ENCODE measurements at regions not wholly inside any gene's neighbourhood (a gene's known extent, or its start where the extent isn't known, plus 50 kb on each side); places are given as distances from the start of the nearest gene placed in this dataset.

DNA sequence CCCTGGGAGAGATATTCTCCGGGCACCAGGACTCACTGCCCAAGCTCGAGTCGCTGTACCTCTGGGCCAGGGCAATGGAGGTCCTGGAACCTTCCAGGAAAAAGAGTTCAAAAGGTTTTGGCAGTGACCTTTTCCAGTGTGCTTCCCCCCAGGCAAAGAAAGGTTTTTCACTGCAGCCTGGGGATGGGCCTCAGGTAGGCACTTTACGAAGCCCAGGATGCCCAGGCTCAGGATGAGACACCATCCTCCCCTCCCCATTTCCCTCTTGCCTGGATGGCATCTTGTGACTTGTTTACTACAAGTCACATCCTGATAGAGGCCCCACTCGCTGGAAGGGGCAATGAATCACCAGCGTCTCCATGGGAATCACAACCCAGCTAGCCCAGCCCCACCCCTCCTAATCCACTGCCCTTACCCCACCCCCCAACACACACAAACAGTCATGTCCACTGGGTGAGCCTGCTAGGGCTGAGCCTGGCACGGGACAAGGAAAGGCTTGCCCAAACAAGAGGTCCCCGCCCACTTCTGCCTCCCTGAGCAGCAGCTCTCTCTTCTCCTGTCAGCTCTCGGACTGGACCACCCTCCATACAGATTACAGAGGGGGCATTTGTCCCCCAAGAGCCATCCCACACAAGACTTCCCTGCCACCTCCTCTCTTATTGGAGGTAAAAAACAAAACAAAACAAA is 93.8 kb upstream of the SMNDC1 start:
- no peak for DNase-seq (ENCODE audit: low read depth in 2 of 2)

DNA sequence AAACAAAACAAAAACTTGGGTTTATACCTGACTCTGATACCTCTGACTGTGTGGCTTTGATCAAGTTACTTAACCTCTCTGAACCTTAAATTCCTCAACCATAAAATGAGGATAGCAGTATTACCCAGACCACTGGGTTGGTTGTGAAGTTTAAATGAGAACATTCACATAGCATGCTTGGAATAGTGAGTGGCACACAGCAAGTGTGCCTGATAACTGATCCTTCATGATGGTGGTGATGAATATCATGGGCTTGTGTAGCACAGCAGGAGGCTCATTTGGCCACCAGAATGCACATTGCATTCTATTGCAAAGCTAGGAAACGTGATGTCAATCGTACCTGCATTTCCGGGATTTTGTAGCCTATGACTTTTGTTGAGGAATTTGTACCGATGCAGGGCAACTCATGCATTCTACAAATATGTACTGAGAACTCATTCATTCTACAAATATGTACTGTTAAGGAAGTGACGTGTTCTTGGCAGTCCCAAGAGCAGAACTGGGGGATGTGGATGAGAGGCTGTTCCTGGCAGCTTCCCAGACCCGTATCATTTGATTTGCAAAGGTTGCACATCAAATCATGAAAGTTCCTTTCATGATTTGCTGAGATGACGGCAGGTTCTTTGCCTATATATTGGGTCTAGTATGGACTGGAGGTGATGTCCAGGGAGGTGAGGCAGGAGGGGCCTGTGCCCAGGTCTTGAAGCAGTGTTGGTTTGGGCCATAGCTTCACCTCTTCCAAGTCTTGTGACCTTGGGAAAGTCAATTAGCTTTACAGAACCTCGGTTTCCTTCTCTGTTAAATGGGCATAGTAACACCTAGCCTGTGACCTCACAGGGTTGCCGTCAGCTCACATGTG is 94.6 kb upstream of the SMNDC1 start:
- no peak for DNase-seq (ENCODE audit: low read depth in 2 of 2)

DNA sequence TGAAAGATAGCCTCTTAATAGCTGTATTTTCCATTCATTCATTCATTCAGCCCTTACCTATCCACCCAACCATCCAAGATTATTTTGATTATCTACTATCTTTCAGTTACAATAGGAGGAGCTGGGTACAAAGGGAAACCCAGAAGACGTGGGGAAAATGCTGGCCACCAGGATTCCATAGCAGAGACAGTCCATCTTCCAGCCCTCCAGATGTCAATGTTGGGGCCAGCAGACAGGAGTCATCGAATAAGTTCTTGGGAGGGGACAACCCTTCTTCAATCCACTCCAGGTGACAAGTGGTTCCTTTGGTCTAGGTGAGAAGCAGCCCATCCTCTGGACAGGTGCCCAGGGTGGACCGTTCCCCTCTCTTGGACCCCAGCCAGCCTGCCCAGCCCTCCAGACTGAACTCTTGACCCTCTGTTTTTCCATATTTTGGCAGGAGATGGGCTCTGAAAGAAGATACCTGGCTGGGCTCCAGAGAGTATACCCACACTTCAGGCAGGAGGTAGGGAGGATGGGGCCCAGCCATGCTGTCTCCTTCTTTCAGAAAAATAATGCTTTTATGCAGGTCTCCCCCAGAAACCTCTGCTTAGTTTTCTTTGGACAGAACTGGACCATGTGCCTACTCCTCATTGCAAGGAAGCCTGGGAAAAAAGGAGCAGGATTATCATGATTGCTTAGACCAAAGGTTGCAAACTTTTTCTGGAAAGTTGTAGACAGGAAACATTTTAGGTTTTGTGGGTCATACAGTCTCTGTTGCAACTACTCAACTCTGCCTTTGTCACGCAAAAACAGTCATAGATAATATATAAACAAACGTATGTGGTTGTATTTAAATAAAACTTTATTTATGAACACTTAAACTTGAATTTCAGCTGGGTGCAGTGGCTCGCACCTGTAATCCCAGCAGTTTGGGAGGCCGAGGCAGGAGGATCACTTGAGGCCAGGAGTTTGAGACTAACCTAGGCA is 95.5 kb upstream of the SMNDC1 start:
- DNase-seq (ENCODE audit: low read depth in 2 of 2): no peak

DNA sequence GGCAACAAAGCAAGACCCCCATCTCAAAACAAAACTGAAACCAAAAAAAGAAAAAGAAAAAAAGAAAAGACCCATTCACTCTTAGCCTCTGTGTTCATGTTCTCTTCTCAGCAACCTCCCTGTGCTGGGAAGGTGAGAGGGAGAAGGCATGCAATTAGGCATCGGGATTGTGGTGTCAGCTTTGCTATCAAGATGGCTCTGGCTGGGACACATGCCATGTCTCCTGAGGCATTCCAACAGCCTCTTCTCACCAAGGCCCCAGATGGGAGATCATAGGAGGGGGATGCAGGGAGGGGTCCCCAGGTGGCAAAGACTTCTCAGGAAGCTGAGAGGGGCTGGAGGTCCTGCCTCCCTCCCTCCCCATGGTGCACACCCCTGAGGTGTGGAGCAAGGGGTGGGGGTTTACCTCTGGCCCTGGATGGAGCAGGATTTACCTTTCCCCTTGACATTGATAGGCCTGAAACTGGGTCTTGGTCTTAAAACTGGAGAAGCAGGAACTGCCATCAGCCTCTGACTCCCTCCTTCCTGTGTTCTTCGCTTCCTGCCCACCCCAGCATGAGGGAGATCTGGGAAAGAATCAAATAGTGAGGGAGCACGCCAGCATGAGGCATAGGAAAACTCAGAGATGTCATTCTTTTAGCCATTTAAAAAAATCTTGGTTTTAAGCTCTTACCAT is 96.2 kb upstream of the DUSP5 start:
- no peak for DNase-seq (ENCODE audit: low read depth in 2 of 2)

DNA sequence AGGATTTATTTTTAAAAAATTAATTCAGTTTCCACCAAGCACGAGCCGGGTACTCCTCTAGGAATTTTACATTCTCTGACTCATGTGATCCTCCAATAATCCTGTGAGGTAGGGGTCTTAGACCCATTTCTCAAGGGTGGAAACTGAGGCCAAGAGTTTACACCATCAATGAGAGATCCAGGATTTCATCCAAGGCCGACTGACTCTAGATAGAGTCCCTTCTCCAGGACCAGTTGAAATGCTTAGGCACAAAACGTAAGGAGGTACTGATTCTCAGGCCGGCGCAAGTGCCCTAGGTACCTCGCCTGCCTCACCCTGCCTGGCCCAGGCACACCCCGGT is 95.7 kb upstream of the DUSP5 start:
- no peak for DNase-seq (ENCODE audit: low read depth in 2 of 2)

DNA sequence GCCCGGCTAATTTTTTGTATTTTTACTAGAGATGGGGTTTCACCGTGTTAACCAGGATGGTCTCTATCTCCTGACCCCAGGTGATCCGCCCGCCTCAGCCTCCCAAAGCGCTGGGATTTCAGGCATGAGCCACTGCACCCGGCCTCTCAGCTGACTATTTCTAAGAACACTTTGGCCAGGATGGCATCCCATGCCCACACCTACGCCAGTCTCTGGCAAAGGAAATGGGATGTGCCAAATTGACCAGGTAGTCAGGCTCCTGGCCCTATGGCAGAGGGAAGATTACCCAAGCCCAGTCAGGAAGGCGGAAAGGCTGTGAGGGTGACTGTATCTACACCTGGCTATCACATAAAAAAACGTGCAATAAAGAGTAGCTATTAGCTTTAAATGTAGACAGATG is 94.1 kb upstream of the DUSP5 start:
- DNase-seq (ENCODE audit: low read depth in 2 of 2): no peak

DNA sequence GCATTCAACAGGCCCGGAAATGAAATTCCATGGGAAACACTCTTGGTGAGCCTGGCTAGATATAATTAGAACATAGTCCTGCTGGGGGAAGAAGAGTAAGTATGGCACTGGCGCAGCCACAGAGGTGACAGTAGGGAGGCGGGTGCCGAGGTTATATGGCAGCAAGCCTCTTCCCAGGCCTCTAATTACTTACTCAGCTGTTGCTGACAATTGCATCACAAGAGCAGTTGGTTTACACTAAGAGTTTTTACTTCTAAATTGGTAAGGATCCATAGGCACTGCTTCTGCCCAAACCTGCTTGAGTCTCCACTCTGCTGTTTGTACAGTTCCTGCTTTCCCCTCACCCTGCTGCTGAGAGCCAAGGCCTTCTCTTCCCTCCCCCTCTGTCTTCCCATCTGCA is 93.3 kb upstream of the DUSP5 start:
- DNase-seq (ENCODE audit: low read depth in 2 of 2): no peak

DNA sequence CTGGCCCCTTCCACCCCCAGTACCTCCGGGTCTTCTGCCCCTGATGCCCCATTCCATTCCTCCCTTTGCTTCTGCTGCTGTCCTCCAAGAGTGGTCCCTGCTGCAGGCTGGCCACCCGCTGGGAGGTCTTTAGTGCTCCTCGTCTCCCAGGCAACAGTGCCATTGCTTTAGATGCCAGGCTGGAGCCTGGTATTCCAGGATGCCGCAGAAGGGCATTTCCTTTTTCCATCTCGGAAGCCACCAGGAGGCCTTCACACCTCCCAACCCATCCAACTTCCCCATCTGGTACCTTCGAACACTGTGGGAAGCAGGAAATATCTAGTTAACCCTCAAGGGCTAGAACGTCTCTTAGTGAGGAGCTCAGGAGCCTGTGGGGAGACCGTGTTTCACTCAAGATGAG is 92.9 kb upstream of the DUSP5 start:
- DNase-seq (ENCODE audit: low read depth in 2 of 2): no peak

DNA sequence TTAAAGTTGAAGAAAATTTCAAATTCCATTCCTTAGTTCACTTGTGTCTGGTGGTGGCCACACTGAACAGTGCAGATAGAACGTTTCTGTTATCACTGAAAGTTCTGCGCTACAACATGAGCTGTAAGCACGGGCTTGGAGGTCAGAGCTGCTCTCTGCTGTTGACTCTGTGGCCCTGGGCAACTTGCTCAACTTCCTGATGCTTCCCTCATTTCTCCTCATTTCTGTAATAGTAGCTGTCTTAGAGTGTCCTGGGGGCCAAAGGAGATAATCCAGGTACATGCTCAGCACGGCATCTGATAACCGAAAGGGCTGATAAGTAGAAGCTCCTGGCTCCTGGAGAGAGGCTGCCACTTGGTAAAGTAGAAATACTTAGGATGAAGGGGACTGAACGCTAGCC is 92.3 kb upstream of the DUSP5 start:
- no peak for DNase-seq (ENCODE audit: low read depth in 2 of 2)

DNA sequence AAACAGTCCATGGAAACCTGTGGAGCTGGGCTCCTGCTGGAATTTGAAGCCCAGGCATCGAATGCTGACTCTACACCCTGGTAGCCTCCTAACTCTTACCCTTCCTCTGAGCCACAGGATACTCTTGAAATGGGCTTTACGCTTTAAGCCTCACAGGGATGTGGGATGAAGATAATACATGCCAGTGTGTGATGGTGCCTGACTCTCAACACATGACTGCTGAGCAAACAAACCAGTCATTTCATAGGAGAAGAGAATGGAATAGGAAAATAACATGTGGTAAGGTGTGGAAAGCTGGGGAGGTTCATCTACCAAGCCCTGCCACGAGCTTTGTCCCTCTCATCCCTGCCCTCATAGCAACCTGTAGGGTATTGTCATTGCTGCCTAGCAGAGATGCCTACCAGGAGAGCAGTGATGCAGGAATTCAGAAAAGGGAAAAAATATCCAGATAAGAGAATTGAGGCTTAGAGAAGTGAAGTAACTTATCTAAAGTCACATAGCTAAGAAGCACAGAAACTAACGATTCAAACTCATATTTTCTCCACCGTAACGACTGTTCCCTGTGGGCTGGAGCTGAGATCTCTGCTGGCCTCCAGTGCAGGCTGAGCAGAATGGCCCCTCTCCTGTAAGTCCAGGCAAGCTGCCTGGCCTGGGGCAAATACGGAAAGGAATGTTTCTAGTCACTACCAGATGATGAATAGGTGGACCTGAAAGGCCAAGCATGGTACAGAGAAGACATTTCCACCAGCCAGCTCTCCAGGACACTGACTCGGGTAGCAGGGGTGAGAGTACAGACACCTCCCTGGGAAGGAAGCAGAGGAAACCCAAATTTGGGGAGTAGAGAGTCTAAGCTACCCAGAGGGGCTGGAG is 90.2 kb upstream of the DUSP5 start:
- DNase-seq (ENCODE audit: low read depth in 2 of 2): no peak

DNA sequence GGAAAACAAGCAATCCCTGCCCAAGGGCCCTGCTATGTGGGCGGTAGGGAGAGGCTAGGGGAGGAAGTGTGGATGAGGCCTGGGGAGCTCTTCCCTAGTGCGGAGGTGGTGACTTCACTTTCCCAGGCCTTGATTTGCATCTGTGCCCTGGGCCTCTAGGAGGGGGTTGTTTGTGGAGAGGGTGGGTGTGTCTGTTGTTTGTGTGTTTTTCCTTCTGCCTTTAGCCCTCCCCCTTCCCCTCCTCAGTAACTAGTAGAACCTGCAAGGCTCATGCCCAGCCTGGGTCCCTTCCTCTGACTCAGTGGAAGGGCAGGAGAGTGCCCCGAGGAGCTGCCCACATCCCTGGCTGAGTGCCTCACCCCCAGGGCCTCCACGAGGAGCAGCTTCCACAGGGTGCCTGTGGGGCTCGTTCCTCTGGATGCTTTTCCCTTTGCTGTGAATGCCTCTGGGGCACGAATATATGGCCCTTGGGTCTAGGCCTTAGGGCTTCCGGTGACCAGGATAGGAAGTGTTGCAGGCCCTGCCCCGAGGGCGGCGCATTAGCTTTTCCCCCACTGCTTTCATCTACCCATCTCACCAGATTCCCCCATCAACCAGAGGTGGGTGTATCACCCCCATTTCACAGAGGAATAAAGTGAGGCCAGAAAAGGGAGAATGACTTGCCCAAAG is 89.4 kb upstream of the DUSP5 start:
- DNase-seq (ENCODE audit: low read depth in 2 of 2): no peak

DNA sequence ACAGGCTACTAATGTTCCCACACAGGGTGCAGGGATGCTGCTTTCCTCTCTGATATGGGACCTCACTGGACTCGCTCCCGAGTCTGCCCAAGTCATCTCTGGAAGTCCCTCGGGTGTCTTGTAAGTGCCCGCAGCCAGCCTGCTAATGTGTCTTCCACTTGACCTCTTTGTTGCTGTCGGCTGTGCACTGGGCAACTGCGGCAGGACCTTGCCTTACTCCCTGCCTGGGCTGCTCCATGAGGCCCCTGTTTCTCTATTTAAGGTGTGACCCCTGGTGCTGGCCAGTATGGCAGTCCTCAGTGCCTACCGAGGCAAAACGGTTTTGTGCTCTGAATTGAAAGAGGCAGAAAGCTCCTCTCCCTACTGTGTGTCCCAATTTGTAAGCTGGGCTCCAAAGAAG is 88.8 kb upstream of the DUSP5 start:
- no peak for DNase-seq (ENCODE audit: low read depth in 2 of 2)

DNA sequence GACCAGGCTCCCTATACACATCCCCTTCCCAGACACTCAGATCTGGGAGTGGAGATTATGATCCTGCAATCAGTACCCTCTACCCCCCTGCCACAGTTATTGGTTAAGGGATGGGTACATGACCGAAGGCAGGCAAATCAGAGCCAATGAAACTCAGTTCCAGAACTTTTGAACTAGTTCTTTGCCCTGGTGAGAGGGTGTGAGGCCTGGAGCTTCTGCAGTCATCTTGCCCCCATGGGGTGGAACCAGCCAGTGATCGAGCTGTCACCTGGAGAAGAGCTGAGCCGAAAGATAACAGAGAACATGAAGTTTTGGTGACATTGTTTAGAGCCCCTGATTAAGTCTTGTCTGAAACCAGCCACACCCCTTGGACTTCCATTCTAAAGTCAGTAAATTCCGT is 88.2 kb upstream of the DUSP5 start:
- no peak for DNase-seq (ENCODE audit: low read depth in 2 of 2)

DNA sequence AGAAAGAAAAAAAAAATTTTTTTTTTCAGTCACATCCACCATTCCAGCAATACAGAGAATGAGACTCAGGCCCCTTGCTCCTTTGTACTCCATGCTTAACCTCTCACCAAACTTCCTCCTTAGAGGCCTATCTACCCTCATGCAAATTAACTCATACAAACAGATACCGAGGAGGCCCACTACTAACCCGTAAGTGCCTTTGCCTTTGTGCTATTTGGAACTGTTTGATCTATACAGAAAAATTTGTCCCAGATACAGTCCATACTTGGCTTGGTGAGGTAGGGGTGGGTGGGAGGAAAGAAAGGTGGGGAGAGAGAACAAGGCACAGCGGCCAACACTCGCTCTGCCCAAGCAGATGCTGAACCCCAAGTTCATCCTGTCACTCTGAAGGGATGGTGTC is 87.8 kb upstream of the DUSP5 start:
- no peak for DNase-seq (ENCODE audit: low read depth in 2 of 2)

DNA sequence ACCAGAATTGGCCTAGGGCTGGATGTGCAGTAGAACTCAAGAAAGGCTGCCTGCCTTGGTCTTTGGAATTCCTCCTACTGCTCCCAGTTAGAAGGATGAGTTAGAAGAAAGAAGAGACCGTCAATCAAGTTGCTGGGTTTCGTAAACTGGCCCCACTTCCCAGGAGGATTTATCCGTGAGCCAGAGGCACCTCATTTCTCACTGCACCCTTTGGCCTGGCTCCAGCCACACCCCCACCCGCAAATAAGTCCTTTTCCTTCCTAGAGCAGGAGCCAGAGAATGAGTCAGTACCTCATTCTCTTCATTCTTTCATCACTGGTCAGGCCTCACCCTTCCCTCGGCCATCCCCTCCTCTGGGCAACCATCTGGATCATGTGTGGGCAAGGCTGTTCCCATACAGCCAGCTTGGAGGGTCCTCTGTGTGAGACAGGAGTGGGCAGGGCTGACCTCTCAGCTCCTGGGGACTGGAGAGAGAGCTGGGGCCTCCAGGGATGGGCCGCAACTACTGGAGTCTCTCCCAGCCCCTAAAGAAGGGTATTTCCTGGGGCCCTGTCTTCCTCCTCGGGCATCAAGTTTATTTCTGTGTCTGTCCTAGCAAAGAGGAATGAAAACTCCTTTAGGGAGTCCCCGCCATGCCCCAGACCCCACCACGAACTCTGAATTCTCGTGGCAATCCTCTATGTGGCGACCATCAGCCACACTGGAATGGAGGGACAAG is 87.2 kb upstream of the DUSP5 start:
- DNase-seq (ENCODE audit: low read depth in 2 of 2): no peak

DNA sequence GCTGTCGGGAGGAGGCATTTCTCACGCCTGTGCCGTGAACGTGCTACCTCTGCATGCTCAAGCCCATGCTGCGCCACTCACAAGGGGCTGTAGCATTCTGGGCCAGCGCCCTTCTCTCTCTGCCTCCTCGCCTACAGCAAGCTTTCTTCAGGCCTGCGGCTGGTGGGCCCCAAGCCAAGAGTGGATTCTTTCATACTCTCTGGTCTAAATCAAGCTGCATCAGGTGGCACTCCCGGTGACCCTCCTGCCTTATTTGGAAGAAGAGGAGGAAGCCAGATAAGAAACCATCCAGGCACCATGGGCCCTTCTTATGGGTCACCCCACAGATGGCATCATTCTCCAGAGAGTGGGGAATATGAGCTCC is 86.7 kb upstream of the DUSP5 start:
- DNase-seq (ENCODE audit: low read depth in 2 of 2): no peak

DNA sequence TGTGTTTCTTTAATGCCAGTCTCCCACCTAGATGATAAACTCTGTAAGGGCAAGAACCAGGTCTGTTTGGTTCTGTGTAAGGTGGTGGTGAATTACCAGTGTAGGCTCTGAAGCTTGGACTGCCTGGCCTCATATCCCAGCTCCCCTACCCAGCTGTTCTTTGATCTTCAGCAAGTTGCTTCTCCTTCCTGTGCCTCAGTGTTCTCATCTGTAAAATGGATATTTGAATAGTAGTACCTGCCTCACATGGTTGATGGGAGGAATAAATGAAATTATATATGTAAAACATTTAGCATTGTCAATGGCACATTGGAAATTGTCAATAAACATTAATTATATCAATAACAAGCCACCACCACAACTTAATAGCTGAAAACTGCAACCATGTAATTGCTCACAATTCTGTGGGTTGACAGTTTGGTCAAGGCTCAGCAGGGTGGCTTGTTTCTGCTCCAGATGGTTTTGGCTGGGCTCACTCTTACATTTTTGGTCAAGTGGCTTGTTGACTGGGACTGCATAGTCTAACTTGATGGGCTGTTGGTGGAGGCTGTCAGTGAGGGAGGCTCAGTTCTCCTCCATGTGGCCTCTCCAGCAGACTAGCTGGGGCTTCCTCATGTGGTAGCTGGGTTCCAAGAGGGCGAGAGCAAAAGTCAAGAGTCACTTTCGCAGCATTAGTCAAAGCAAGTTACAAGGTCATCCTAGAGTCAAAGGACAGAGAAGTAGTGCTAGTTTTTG is 84.5 kb upstream of the DUSP5 start:
- DNase-seq (ENCODE audit: low read depth in 2 of 2): no peak

DNA sequence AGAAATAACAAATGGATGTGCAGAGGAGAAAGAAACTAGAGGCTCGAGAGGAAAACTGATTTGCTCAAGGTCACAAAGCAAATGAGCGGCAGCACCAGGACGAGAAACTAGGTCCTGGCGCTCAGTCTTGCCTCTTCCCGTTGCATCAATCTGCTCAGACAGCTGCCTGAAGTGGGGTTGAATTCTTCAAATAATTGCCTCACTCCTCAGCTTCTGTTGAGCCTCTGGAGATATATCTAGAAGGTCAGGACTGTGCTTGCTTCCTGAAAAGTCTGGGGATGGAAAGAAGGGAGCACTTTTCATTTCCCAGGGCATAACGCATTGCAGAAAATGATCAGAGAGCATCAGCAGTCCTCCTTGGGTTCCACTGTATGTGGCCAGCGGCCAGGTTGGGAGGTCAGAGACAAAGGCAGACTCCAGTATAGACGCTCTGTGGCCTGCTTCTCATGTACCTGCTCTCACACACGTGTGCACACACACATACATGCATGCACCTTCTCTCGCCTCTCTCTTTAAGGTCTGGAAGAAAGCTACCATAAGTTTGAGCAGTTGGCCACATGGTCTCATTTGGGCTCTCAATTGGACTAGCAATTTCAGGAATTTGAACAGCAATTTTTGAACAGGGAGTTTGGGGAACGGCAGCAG is 83.7 kb upstream of the DUSP5 start:
- no peak for DNase-seq (ENCODE audit: low read depth in 2 of 2)
